HG02870 (cell line): ENCODE measurements at regions not wholly inside any gene's neighbourhood (a gene's known extent, or its start where the extent isn't known, plus 50 kb on each side); places are given as distances from the start of the nearest gene placed in this dataset.
"Not testable (repeated sequence)": the region's sequence is repeated elsewhere in the genome, so short reads cannot be mapped to it uniquely, and the experiment has no call there.

Experiments used
- ATAC-seq: cut with Tn5 transposase; IDR thresholded peaks from one replicate; pipeline ENCODE4 v1.9.1; 2021; ENCODE audit warnings: mild to moderate bottlenecking, moderate library complexity; ENCODE audit not compliant: unreplicated experiment

GRCh38 chr13:71382285-71382684 is 484.7 kb downstream of the DACH1 start:
- ATAC-seq: no peak

GRCh38 chr13:71380191-71380590 is 486.8 kb downstream of the DACH1 start:
- no peak for ATAC-seq

GRCh38 chr13:71378961-71379905 is 487.8 kb downstream of the DACH1 start:
- no peak for ATAC-seq

GRCh38 chr13:71374471-71375049 is 492.4 kb downstream of the DACH1 start:
- no peak for ATAC-seq

GRCh38 chr13:71368336-71368735 is 498.7 kb downstream of the DACH1 start:
- ATAC-seq: no peak

GRCh38 chr13:71360041-71360440 is 507.0 kb downstream of the DACH1 start:
- ATAC-seq: no peak

- ATAC-seq: no peak
These were observed 507.4 kb downstream of the DACH1 start for GRCh38 chr13:71359641-71360040.

- no peak for ATAC-seq
These were observed 508.8 kb downstream of the DACH1 start for GRCh38 chr13:71358218-71358617.

GRCh38 chr13:71355010-71355409 is 512.0 kb downstream of the DACH1 start:
- ATAC-seq: no peak

- ATAC-seq: no peak
These were observed 516.1 kb downstream of the DACH1 start for GRCh38 chr13:71350886-71351285.

- not testable (repeated sequence) for ATAC-seq
These were observed 521.1 kb downstream of the DACH1 start for GRCh38 chr13:71345856-71346255.

GRCh38 chr13:71339736-71340135 is 527.3 kb downstream of the DACH1 start:
- no peak for ATAC-seq

- ATAC-seq: no peak
These were observed 528.0 kb downstream of the DACH1 start for GRCh38 chr13:71339005-71339404.

- ATAC-seq: no peak
These were observed 528.9 kb downstream of the DACH1 start for GRCh38 chr13:71338070-71338469.

GRCh38 chr13:71327266-71327665 is 539.7 kb downstream of the DACH1 start:
- no peak for ATAC-seq

- ATAC-seq: no peak
These were observed 541.4 kb downstream of the DACH1 start for GRCh38 chr13:71325556-71325955.

GRCh38 chr13:71323266-71323665 is 543.7 kb downstream of the DACH1 start:
- ATAC-seq: no peak

GRCh38 chr13:71320452-71320851 is 546.6 kb downstream of the DACH1 start:
- ATAC-seq: no peak

- no peak for ATAC-seq
These were observed 550.1 kb downstream of the DACH1 start for GRCh38 chr13:71316792-71317363.

- no peak for ATAC-seq
These were observed 554.1 kb downstream of the DACH1 start for GRCh38 chr13:71312923-71313322.

GRCh38 chr13:71309905-71310304 is 557.1 kb downstream of the DACH1 start:
- no peak for ATAC-seq

- ATAC-seq: no peak
These were observed 560.2 kb downstream of the DACH1 start for GRCh38 chr13:71306821-71307220.
